ENCODE measurements at regions not wholly inside any gene's neighbourhood (a gene's known extent, or its start where the extent isn't known, plus 50 kb on each side); places are given as distances from the start of the nearest gene placed in this dataset.

DNA sequence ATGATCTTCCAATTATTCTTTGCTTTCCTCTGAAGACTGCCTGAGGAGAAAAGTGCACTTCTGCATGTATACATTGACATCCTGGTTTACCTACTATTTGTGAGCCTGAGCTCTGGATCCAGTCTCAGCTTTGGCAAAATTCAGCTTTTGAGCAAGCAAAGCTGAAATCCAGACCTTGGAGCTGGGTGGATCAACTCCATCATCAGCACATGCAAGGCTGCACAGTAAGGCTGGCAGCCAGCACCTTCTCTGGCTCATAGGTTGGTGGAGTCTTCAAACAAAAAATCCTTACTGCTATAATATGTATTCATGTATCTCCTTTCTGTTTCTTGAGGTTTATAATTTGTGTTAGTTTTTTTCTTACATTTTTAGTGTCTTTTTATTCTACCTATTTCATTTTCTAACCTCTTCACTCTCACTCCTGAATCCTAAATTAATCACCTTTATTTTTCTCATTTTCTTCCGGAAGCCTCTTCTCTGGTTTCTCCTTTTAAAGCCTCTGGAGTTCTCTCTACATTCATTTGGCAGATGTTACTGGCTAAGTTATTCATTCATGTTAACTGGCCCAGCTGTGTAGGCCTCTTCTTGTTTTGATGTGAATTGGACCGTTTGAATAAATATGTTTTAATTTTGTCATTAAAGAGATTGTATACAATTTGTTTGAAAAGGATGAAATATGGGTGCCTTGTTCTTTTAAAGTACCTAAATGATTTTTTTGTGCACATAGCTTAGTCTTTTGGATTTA is 224.8 kb downstream of the DACT1 start:
- 86 to 87% methylated on average over 2 of the region's 2 CpGs for WGBS, 2 donors
- no peak for TF ChIP-seq CTCF (IDR thresholded peaks at IDR 0.05)
- Histone ChIP-seq H3K27me3 (no peaks in the 10 kb centered on the region), H3K27ac (no peak overlapping the region), H3K36me3 (ENCODE audit: low read depth, missing control alignments) (no peaks in the 10 kb centered on the region), H3K4me1 (no peaks in the 10 kb centered on the region), H3K9me3 (no peaks in the 10 kb centered on the region), H3K4me3 (no peak overlapping the region)
- intact Hi-C loops (cut with DNase I; ENCODE audit: low total_unique reads) = no loop called here
- no peak for DNase-seq

DNA sequence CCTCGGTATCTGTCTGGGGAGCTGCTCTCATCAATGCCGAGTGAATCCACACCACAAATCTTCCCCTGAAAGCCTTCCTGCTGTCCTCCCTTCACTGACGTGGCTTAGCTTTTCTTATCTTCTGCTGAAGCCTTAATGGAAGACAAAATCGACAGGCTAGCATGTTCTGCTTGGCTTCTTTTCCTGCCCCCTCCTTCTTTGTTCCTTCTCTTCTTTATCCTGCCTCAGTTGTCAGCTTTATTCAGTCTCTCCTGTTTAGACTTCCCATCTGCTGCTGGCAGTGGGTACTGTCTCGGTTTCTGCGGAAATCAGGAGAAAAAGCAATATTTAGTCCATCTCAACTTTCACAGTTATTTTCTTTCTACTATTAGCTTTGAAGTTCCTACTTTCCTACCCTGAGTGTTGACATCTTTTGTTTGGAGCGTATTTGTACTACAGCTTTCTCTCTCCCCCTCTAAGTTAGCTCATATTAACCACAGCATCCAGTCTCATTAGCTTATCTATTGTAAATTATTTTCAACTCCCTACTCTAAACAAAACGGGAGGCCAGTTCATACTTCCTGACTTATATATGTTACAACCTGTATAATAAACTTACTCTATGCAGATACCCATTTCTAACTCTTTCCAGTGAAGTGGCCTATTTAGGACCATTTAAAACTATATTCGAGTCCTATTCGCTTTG is 226.0 kb downstream of the DACT1 start:
- intact Hi-C loops (cut with DNase I; ENCODE audit: low total_unique reads) = no loop called here
- DNase-seq = no peak
- H3K36me3 ChIP-seq (ENCODE audit: low read depth, missing control alignments) = no peaks in the 10 kb centered on the region
- 70 to 75% methylated on average over 10 of the region's 10 CpGs for WGBS, 2 donors
- no peaks in the 10 kb centered on the region for H3K4me1 ChIP-seq
- no peaks in the 10 kb centered on the region for H3K27me3 ChIP-seq
- no peak overlapping the region for H3K27ac ChIP-seq
- H3K4me3 ChIP-seq = no peak overlapping the region
- TF ChIP-seq CTCF (IDR thresholded peaks at IDR 0.05) = no peak
- no peak for TF ChIP-seq POLR2A (IDR thresholded peaks at IDR 0.05)
- no peaks in the 10 kb centered on the region for H3K9me3 ChIP-seq

- no peaks in the 10 kb centered on the region for H3K36me3 ChIP-seq (ENCODE audit: low read depth, missing control alignments)
- intact Hi-C loops (cut with DNase I; ENCODE audit: low total_unique reads) = no loop called here
- no peaks in the 10 kb centered on the region for H3K9me3 ChIP-seq
- H3K4me1 ChIP-seq = no peaks in the 10 kb centered on the region
- no peak overlapping the region for H3K4me3 ChIP-seq
- no peak for DNase-seq
- 63 to 80% methylated on average over 7 of the region's 7 CpGs for WGBS, 2 donors
- no peak overlapping the region for H3K27ac ChIP-seq
- H3K27me3 ChIP-seq = no peaks in the 10 kb centered on the region
- TF ChIP-seq POLR2A (IDR thresholded peaks at IDR 0.05) (no peak), CTCF (IDR thresholded peaks at IDR 0.05) (no peak)
Measured at GRCh38 chr14:58864751-58865513, 227.2 kb downstream of the DACT1 start.

GRCh38 chr14:58865514-58866281 is 227.9 kb downstream of the DACT1 start:
- Histone ChIP-seq H3K27me3 (no peaks in the 10 kb centered on the region), H3K27ac (no peak overlapping the region), H3K4me1 (no peaks in the 10 kb centered on the region), H3K9me3 (no peaks in the 10 kb centered on the region), H3K36me3 (ENCODE audit: low read depth, missing control alignments) (no peaks in the 10 kb centered on the region), H3K4me3 (no peak overlapping the region)
- 68 to 80% methylated on average over 6 of the region's 6 CpGs for WGBS, 2 donors
- TF ChIP-seq CTCF (IDR thresholded peaks at IDR 0.05) (no peak), POLR2A (IDR thresholded peaks at IDR 0.05) (no peak)
- intact Hi-C loops (cut with DNase I; ENCODE audit: low total_unique reads) = no loop called here
- DNase-seq = no peak
